OCI-LY7 (cell line): ENCODE measurements at regions not wholly inside any gene's neighbourhood (a gene's known extent, or its start where the extent isn't known, plus 50 kb on each side); places are given as distances from the start of the nearest gene placed in this dataset.
A peak's percentile ranks its signal among the peaks of the same experiment; 100 is the strongest.

Source experiments
- CTCF ChIP-seq: fragments of 200-600 bp; sonication (generic); conservative IDR thresholded peaks from 2 replicates; pipeline ENCODE4 v1.5.1; 2014; ENCODE audit warnings: mild to moderate bottlenecking, antibody characterized with exemption, low read length, moderate library complexity, mixed read lengths
- EZH2phosphoT487 ChIP-seq: fragments of 200-600 bp; sonication (generic); IDR thresholded peaks from 2 replicates; pipeline ENCODE4 v1.6.1; 2018; ENCODE audit warnings: low read depth, borderline replicate concordance, mild to moderate bottlenecking, mixed run types, antibody characterized with exemption, low read length, moderate library complexity, mixed read lengths

GRCh38 chr9:29830821-29831220 is 2257.5 kb upstream of the C9orf72 start:
- TF ChIP-seq CTCF (peak; percentile 49), EZH2phosphoT487 (no peak)
